ENCODE measurements at regions not wholly inside any gene's neighbourhood (a gene's known extent, or its start where the extent isn't known, plus 50 kb on each side); places are given as distances from the start of the nearest gene placed in this dataset.

GRCh38 chr2:147614471-147614870 lies 230.4 kb upstream of the ACVR2A start:
- Histone ChIP-seq H3K4me2 (ENCODE audit: low read length) (no peak overlapping the region), H4K20me1 (ENCODE audit: insufficient read depth) (no peaks in the 10 kb centered on the region), H3K27ac (ENCODE audit: low read depth, low read length) (no peak overlapping the region), H3K27me3 (ENCODE audit: insufficient read depth, low read length) (no peaks in the 10 kb centered on the region), H3K79me2 (ENCODE audit: insufficient read depth, low read length) (no peaks in the 10 kb centered on the region), H3K9ac (ENCODE audit: low read length) (no peak overlapping the region), H3K36me3 (ENCODE audit: control insufficient read depth in 1 of 2, insufficient read depth in 2 of 2, low read length in 2 of 2) (no peaks in the 10 kb centered on the region), H3K4me3 (replicated peaks in 1 of 2; ENCODE audit: low read depth in 1 of 2, low read length in 2 of 2) (no peak overlapping the region), H2AFZ (ENCODE audit: low read depth, low read length, poor library complexity, severe bottlenecking) (no peak overlapping the region), H3K9me3 (ENCODE audit: control insufficient read depth in 1 of 2, insufficient read depth in 1 of 2, low read depth in 1 of 2, low read length in 2 of 2) (no peaks in the 10 kb centered on the region), H3K4me1 (ENCODE audit: control insufficient read depth in 1 of 2, insufficient read depth in 2 of 2, low read length in 2 of 2) (no peaks in the 10 kb centered on the region), H3K9me2 (ENCODE audit: insufficient read depth) (no peaks in the 10 kb centered on the region)
- ChIA-PET POLR2A (no interaction called here), CTCF (no interaction called here), RAD21 (ENCODE audit: low non-redundant PET in 1 of 2, low total read pairs in 2 of 2, uncharacterized antibody in 2 of 2, unreplicated experiment in 2 of 2) (no interaction called here)
- no TSS peak for BruUV-seq (replicated peaks)
- ATAC-seq (no peak), DNase-seq (ENCODE audit: low read depth, low spot score) (no peak)
- intact Hi-C loops (cut with micrococcal nuclease): no loop called here
- no peak for TF ChIP-seq YY1 (IDR thresholded peaks at IDR 0.05; ENCODE audit: extremely low read depth, insufficient replicate concordance, low read depth, low read length)

- ChIA-PET RAD21 (ENCODE audit: low non-redundant PET in 1 of 2, low total read pairs in 2 of 2, uncharacterized antibody in 2 of 2, unreplicated experiment in 2 of 2) (no interaction called here), CTCF (no interaction called here)
- BruUV-seq (replicated peaks): no TSS peak
- TF ChIP-seq EGR1 (IDR thresholded peaks at IDR 0.05; ENCODE audit: low read depth): no peak
- no peak for TF ChIP-seq SRF (IDR thresholded peaks at IDR 0.05; ENCODE audit: low read depth)
- TF ChIP-seq ELF1 (IDR thresholded peaks at IDR 0.05; ENCODE audit: borderline replicate concordance, low read depth): no peak
- TF ChIP-seq EZH2phosphoT487 (IDR thresholded peaks at IDR 0.05; ENCODE audit: borderline replicate concordance): no peak
- no peak for TF ChIP-seq SIN3A (IDR thresholded peaks at IDR 0.05; ENCODE audit: low read depth)
- no peak for TF ChIP-seq TCF7L2 (IDR thresholded peaks at IDR 0.05; ENCODE audit: borderline replicate concordance, extremely low read depth, insufficient read depth, insufficient read length)
- no peak for TF ChIP-seq MAX (IDR thresholded peaks at IDR 0.05)
- TF ChIP-seq CTCF (IDR thresholded peaks at IDR 0.05 in 2 of 3, conservative IDR thresholded peaks at IDR 0.05 in 1 of 3; ENCODE audit: borderline replicate concordance in 1 of 3, insufficient read depth in 1 of 3, low read depth in 2 of 3, low read length in 2 of 3): no peak
- no peak for TF ChIP-seq CBX3 (IDR thresholded peaks at IDR 0.05; ENCODE audit: low read depth)
- TF ChIP-seq JUND (IDR thresholded peaks at IDR 0.05): no peak
- no peak for TF ChIP-seq FOSL1 (IDR thresholded peaks at IDR 0.05; ENCODE audit: low read depth)
- TF ChIP-seq ZFX (IDR thresholded peaks at IDR 0.05): no peak
- no peak for TF ChIP-seq REST (IDR thresholded peaks at IDR 0.05; ENCODE audit: low read depth)
- TF ChIP-seq POLR2A (IDR thresholded peaks at IDR 0.05; ENCODE audit: borderline replicate concordance, extremely low read depth, insufficient read depth, insufficient read length): no peak
- TF ChIP-seq CEBPB (IDR thresholded peaks at IDR 0.05; ENCODE audit: low read depth): no peak
- TF ChIP-seq YY1 (IDR thresholded peaks at IDR 0.05; ENCODE audit: extremely low read depth, insufficient replicate concordance, low read depth, low read length): no peak
- TF ChIP-seq POLR2AphosphoS5 (IDR thresholded peaks at IDR 0.05; ENCODE audit: low read depth, low read length): no peak
These were observed 234.3 kb upstream of the ACVR2A start for GRCh38 chr2:147610496-147611040.

More at GRCh38 chr2:147610496-147611040, 234.3 kb upstream of the ACVR2A start:
- H3K36me3 ChIP-seq (ENCODE audit: control insufficient read depth in 1 of 2, insufficient read depth in 2 of 2, low read length in 2 of 2): no peaks in the 10 kb centered on the region
- H3K27me3 ChIP-seq (ENCODE audit: insufficient read depth, low read length): no peaks in the 10 kb centered on the region
- H3K27ac ChIP-seq (ENCODE audit: low read depth, low read length): no peak overlapping the region
- ATAC-seq: no peak
- no peaks in the 10 kb centered on the region for H3K4me1 ChIP-seq (ENCODE audit: control insufficient read depth in 1 of 2, insufficient read depth in 2 of 2, low read length in 2 of 2)
- intact Hi-C loops (cut with micrococcal nuclease): no loop called here
- H3K9ac ChIP-seq (ENCODE audit: low read length): no peak overlapping the region
- H3K4me2 ChIP-seq (ENCODE audit: low read length): no peak overlapping the region
- no peak overlapping the region for H3K4me3 ChIP-seq (replicated peaks in 1 of 2; ENCODE audit: low read depth in 1 of 2, low read length in 2 of 2)
- no peaks in the 10 kb centered on the region for H3K9me2 ChIP-seq (ENCODE audit: insufficient read depth)
- POLR2A ChIA-PET: interaction anchor here (0.5 kb wide), 1 partner anchor 61 kb away, joined by 3 read pairs; no protein-coding TSS in a partner anchor
- H4K20me1 ChIP-seq (ENCODE audit: insufficient read depth): no peaks in the 10 kb centered on the region
- DNase-seq (ENCODE audit: low read depth, low spot score): no peak
- H2AFZ ChIP-seq (ENCODE audit: low read depth, low read length, poor library complexity, severe bottlenecking): no peak overlapping the region
- H3K9me3 ChIP-seq (ENCODE audit: control insufficient read depth in 1 of 2, insufficient read depth in 1 of 2, low read depth in 1 of 2, low read length in 2 of 2): no peaks in the 10 kb centered on the region
- H3K79me2 ChIP-seq (ENCODE audit: insufficient read depth, low read length): no peaks in the 10 kb centered on the region
